Retinal pigment epithelial cell (primary cell): ENCODE measurements at regions not wholly inside any gene's neighbourhood (a gene's known extent, or its start where the extent isn't known, plus 50 kb on each side); places are given as distances from the start of the nearest gene placed in this dataset.

Experiments
- DNase-seq: peaks from one replicate; pipeline ENCODE4 v3.0.0-alpha.2; 2010; ENCODE audit warnings: low read depth
- H3K4me3 ChIP-seq: 2 replicates; pipeline ENCODE4 v1.5.1; 2011; ENCODE audit warnings: mild to moderate bottlenecking, low read length, control low read depth, moderate library complexity
- CTCF ChIP-seq: conservative IDR thresholded peaks from 2 replicates; pipeline ENCODE4 v1.5.1; 2011; ENCODE audit warnings: low read depth, low read length, control low read depth, inconsistent platforms

- no peak overlapping the region for H3K4me3 ChIP-seq
- DNase-seq: no peak
- no peak for TF ChIP-seq CTCF
Observed at GRCh38 chr2:121969166-121969565, 213.7 kb downstream of the TSN start.

GRCh38 chr2:121969766-121970639 lies 214.6 kb downstream of the TSN start:
- no peak for TF ChIP-seq CTCF
- no peak for DNase-seq
- no peak overlapping the region for H3K4me3 ChIP-seq

- no peak for DNase-seq
- H3K4me3 ChIP-seq: no peak overlapping the region
- TF ChIP-seq CTCF: no peak
Observed at GRCh38 chr2:121972203-121972602, 216.8 kb downstream of the TSN start.

GRCh38 chr2:121974897-121975661 lies 219.6 kb downstream of the TSN start:
- peak; percentile 50 for TF ChIP-seq CTCF
- peak; percentile 35 for DNase-seq
- H3K4me3 ChIP-seq: no peak overlapping the region

- no peak for TF ChIP-seq CTCF
- H3K4me3 ChIP-seq: no peak overlapping the region
- no peak for DNase-seq
Observed at GRCh38 chr2:121976926-121977325, 221.5 kb downstream of the TSN start.

- H3K4me3 ChIP-seq: no peak overlapping the region
- no peak for TF ChIP-seq CTCF
- no peak for DNase-seq
Observed at GRCh38 chr2:121977326-121977725, 221.9 kb downstream of the TSN start.
